HG02970 (cell line): ENCODE measurements at regions not wholly inside any gene's neighbourhood (a gene's known extent, or its start where the extent isn't known, plus 50 kb on each side); places are given as distances from the start of the nearest gene placed in this dataset.

Experiments used
- ATAC-seq: cut with Tn5 transposase; IDR thresholded peaks from one replicate; pipeline ENCODE4 v1.9.1; 2021; ENCODE audit warnings: mild to moderate bottlenecking, moderate library complexity, moderate number of reproducible peaks; ENCODE audit not compliant: unreplicated experiment, low FRiP score

GRCh38 chr1:60345049-60345448 is 271.5 kb upstream of the C1orf87 start:
- ATAC-seq, result no peak

- ATAC-seq, result no peak
Observed at GRCh38 chr1:60343736-60344135, 270.2 kb upstream of the C1orf87 start.

- no peak for ATAC-seq
Observed at GRCh38 chr1:60342569-60342968, 269.0 kb upstream of the C1orf87 start.

DNA sequence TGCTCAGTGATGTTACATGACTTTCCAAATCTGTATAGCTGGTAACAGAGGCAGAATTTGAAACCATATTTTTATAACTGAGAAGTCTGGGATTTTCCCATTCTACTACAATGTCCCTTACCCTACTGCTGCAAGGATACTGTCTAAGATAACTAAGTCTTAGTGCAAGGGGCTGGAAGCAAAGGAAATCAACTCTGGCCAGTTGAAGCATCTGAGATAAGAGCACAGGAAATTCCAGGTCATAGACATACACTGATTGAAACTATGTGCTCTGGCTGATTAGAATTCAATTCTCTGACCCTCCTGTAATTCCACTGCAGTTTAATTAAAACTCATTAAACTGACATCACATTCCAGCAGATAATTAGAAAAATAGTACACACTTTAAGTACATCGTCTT is 267.7 kb upstream of the C1orf87 start:
- ATAC-seq, result no peak

- no peak for ATAC-seq
Observed at GRCh38 chr1:60331647-60332046, 258.1 kb upstream of the C1orf87 start.

DNA sequence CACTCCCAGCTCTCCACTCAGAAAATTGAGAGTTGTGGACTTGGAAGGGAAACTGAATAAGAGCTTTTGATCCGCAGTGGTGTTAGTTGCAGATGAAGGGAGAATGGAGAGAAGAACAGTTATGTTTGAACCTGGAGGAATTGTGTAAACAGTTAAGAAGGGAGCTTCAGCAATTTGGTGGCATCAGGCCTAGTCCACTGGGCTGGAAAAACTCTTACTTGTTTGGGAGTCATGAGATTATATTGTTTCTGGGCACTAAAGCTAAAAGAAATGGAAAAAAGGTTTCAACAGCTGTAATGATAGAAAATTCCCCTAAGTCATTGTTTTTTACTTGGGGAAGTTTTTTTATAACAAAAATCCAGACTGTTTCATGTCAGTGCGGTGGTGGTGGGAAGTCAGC is 256.1 kb upstream of the C1orf87 start:
- no peak for ATAC-seq

DNA sequence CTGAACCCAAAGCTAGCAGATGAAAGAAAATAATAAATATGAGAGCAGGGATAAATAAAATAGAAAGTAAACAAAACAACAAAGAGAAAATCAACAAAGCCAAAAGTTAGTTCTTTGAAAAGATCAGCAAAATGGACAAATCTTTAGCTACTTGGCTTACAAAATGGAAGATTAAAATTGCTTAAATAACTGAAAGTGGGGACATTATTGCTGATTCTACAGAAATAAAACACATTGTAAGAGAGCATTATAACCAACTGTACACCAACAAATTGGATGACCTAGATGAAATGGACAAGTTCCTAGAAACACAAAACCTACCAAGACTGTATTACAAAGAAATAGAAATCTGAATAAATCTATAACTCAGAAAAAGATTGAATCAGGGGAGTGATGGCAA is 238.3 kb upstream of the C1orf87 start:
- no peak for ATAC-seq

DNA sequence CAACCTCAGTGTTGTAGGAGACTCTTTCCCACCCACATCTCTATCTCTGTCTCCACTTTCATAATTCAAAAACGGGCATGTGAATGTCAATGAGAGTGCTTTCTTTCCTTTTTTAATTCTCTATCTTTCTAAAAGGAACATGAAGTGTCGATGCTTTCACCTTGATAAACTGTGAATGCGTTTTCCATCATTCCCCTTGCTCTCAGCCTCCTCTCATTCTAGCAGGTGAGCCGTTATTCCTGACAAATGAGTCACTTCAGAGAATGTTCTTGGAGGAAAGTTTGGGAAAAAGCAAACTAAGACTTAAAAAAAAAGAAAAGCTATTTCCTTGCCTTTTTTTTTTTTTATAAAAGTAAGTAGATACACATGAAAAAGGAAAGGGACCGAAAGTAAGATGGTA is 226.0 kb upstream of the C1orf87 start:
- no peak for ATAC-seq

DNA sequence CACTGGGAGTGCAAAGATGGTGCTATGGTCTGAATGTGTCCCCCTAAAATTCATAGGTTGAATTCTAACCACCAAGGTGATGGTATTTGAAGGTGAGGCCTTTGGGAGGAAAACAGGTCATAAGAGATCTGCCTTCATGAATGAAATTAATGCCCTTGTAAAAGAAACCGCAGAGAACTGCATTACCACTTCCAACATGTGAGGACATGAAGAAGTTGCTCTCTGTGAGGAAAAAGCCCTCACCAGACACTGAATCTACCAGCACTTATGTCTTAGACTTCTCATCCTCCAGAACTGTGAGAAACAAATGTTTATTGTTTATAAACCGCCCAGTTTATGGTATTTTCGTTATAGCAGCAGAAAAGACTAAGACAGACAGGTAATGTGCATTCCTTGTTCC is 224.7 kb upstream of the C1orf87 start:
- ATAC-seq, result no peak

DNA sequence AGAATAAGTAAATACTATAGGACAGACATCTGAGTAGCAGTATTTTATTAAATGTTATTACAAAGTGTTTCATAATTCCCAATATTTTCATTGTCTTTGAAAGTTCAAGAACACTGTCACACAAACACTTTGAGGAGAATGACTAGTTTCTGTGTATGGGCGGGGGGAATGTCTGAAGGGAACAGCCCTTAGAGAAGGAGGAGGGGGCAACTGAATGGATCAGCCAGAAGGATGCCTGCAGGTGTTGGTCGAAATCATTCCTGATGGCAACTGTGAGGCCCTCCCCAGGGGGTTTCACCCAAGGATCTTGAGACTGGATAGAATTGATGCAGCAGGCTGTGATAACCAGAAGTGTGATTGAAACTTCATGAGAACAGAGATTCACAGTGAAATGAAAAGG is 223.2 kb upstream of the C1orf87 start:
- ATAC-seq, result no peak

DNA sequence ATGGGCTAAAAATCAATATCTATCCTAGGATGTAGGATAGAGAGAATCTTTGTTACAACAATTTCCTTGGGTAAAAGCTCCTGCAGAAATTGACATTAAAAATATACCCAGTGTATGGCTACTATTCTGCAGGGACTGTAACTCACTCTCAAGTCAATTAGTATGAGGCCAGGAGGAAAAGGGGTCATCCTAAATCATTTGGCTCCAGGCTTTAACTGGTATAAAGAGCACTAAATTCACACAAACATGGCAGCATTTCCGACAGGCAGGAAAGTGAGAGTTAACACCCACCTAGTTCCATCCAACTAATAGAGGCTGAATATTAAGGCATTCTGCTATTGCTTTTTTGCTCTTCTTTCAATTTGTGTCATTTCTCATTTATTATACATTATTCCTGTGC is 218.6 kb upstream of the C1orf87 start:
- no peak for ATAC-seq

GRCh38 chr1:60290393-60290792 is 216.8 kb upstream of the C1orf87 start:
- no peak for ATAC-seq

GRCh38 chr1:60287536-60287935 is 214.0 kb upstream of the C1orf87 start:
- ATAC-seq, result no peak

DNA sequence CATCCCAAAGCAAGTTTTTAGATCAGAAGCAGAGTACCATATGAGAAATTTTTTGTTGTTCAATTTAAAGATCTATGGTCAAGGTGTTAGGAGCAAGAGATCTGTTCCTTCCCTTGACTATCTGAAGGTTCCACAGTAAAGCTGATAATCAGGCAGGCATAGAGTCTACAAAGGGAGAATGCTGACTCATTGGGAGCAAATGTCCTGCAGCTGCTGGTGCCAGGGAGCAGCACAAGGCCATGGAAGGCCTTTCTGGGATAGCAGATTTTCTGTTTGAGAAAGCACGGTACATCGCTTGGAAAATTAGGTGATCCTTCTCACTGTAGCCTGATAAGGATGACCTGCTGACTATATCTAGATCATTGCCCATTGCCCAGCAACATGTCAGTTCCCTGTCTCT is 210.1 kb upstream of the C1orf87 start:
- ATAC-seq, result no peak

- ATAC-seq, result peak; percentile 76
Observed at GRCh38 chr1:60281360-60281932, 207.9 kb upstream of the C1orf87 start.

DNA sequence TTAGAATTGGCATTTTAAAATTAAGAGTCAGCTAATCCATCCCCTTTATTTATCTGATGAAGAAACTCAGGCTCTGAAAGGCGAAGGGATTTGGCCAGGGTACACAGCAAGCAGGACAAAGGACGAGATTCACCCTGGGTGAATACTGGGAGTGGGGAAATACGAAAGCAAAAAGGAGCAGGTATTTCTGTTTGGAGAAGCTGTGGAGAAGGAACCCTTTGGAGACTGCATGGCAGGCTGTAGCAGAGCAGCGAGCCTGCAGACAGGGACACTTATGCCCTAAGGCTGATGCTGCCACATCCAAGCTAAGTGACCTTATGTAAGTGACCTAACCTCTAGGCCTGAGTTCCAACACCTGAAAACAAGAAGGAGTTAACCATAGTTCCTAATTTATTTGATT is 207.2 kb upstream of the C1orf87 start:
- no peak for ATAC-seq

DNA sequence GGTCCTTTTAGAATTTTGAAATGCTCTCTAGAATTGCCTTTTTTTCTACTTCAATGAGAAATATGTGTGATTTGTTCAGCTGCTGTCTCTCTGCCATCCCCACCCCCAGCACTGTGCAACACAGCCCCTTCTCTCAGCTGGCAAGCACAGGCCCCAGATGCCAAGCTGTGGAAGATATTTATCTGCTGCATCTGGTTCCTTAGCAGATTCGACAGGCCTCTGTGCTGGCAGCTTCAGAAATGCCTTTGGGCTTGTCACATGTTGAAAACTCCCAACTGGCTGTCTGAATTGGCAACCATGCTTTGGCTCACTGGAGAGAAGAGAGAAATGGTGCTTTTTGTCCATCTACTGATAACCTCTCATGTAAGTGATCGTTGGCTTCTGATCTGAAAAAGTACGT is 206.7 kb upstream of the C1orf87 start:
- ATAC-seq, result no peak

GRCh38 chr1:60279798-60280197 is 206.2 kb upstream of the C1orf87 start:
- ATAC-seq, result no peak

DNA sequence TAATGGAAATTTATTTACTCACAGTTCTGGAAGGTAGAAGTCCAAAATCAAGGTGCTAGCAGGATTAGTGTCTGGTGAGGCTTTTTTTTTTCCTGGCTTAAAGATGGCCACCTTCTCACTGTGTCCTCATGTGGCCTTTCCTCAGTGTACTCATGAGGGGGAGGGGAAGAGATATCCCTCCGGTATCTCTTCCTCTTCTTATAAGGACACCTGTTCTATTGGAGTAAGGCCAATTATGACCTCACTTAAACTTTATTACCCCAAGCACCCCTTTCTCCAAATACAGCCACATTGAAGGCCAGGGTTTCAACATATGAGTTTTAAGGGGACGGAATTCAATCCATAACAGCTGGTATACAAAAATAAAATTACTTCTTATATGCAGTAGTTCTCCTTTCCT is 203.7 kb upstream of the C1orf87 start:
- no peak for ATAC-seq

GRCh38 chr1:60274422-60275290 is 201.1 kb upstream of the C1orf87 start:
- no peak for ATAC-seq

DNA sequence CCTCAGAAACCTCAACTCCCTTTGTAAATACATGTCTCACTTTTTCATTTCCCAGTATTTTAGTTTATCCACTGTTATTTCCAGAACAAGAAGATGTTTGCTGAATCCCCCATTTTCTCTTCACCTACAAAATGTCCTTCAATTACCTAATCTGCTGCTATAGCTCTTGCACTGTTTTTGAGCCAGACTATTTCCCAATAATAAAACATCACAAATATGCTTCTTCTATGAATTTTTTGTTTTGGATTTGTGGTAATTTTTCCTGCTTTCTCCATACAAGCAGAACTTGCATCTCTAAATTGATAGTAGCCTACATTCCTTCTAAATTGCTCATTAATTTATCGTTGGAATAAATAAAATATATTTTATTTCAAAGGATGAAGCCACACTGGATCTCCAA is 199.6 kb upstream of the C1orf87 start:
- ATAC-seq, result no peak

DNA sequence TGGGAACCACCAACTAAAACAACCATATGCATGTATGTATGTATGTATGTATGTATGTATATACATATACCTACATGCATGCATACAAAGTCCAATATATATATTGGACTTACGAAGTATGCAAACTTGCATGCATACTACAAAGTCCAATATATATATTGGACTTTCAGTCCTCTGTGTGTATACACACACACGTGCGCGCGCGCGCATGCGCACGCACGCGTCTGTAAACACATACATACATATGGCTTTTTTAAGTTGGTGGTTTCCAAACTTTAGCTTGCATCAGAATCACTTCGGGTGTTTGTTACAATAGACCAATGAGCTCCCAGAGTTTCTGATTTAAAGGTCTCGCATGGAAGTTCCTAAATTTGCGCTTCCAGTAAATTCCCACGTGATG is 197.5 kb upstream of the C1orf87 start:
- ATAC-seq, result no peak
